SK-N-MC (cell line): ENCODE measurements at regions not wholly inside any gene's neighbourhood (a gene's known extent, or its start where the extent isn't known, plus 50 kb on each side); places are given as distances from the start of the nearest gene placed in this dataset.

ENCODE experiments used
- EZH2 ChIP-seq: fragments of 200-600 bp; sonication (generic); IDR thresholded peaks from one replicate; pipeline ENCODE4 v1.6.1; 2017; ENCODE audit warnings: antibody characterized with exemption
- POLR2AphosphoS5 ChIP-seq: IDR thresholded peaks from 2 replicates; pipeline ENCODE4 v1.6.1; 2012; ENCODE audit warnings: mild to moderate bottlenecking, low read depth, low read length, borderline replicate concordance

- TF ChIP-seq POLR2AphosphoS5 (no peak), EZH2 (no peak)
Measured at GRCh38 chr11:70892889-70893288, 359.5 kb downstream of the SHANK2 start.
